Karpas-422 (cell line): ENCODE measurements at regions not wholly inside any gene's neighbourhood (a gene's known extent, or its start where the extent isn't known, plus 50 kb on each side); places are given as distances from the start of the nearest gene placed in this dataset.

Experiments
- DNase-seq: peaks from one replicate; pipeline ENCODE4 v3.0.0-alpha.2; 2015
- H2AFZ ChIP-seq: fragments of 200-600 bp; sonication (generic); 2 replicates; pipeline ENCODE4 v1.6.1; 2014; ENCODE audit warnings: antibody characterized with exemption, low read length, mixed read lengths
- H3K27ac ChIP-seq: fragments of 200-600 bp; sonication (generic); 2 replicates; pipeline ENCODE4 v1.5.1; 2014; ENCODE audit warnings: mild to moderate bottlenecking, low read length, moderate library complexity
- H3K27me3 ChIP-seq: fragments of 200-600 bp; sonication (generic); 2 replicates; pipeline ENCODE4 v1.6.1; 2014; ENCODE audit warnings: low read length, mixed read lengths
- H3K36me3 ChIP-seq: fragments of 200-600 bp; sonication (generic); 2 replicates; pipeline ENCODE4 v1.6.1; 2014; ENCODE audit warnings: low read length, mixed read lengths; ENCODE audit not compliant: insufficient read depth
- H3K4me1 ChIP-seq: fragments of 200-600 bp; sonication (generic); 2 replicates; pipeline ENCODE4 v1.6.1; 2014; ENCODE audit warnings: mild to moderate bottlenecking, low read length, mixed read lengths
- H3K4me2 ChIP-seq: fragments of 200-600 bp; sonication (generic); 2 replicates; pipeline ENCODE4 v1.6.1; 2014; ENCODE audit warnings: low read length, low read depth, mild to moderate bottlenecking; ENCODE audit not compliant: poor library complexity, severe bottlenecking
- H3K4me3 ChIP-seq: fragments of 200-600 bp; sonication (generic); 2 replicates; pipeline ENCODE4 v1.5.1; 2014; ENCODE audit warnings: mild to moderate bottlenecking, antibody characterized with exemption, low read length, mixed read lengths
- H3K79me2 ChIP-seq: fragments of 200-600 bp; sonication (generic); 2 replicates; pipeline ENCODE4 v1.6.1; 2014; ENCODE audit warnings: mild to moderate bottlenecking, low read length, mixed read lengths
- H3K9ac ChIP-seq: fragments of 200-600 bp; sonication (generic); 2 replicates; pipeline ENCODE4 v1.6.0; 2014; ENCODE audit warnings: low read length
- H3K9me2 ChIP-seq: fragments of 200-600 bp; sonication (generic), shearing (Covaris generic); replicated peaks from 2 replicates; pipeline ENCODE4 v1.6.0; 2014; ENCODE audit warnings: mild to moderate bottlenecking, low read length, moderate library complexity; ENCODE audit not compliant: insufficient read depth
- H3K9me3 ChIP-seq: fragments of 300-700, 200-600 bp; sonication (generic); 2 replicates; pipeline ENCODE4 v1.6.1; 2014; ENCODE audit warnings: low read length, mixed read lengths
- H4K20me1 ChIP-seq: fragments of 200-600 bp; sonication (generic); 2 replicates; pipeline ENCODE4 v1.6.1; 2014; ENCODE audit warnings: mild to moderate bottlenecking, antibody characterized with exemption, low read length, low read depth; ENCODE audit not compliant: insufficient read depth

GRCh38 chr13:106815545-106815944 lies 247.6 kb upstream of the ARGLU1 start:
- Histone ChIP-seq H2AFZ (no peak overlapping the region), H3K9me3 (peaks cover 7% of the 10 kb centered on the region; the same call in 1 of the 2 replicates), H3K4me1 (no peaks in the 10 kb centered on the region), H3K4me2 (no peak overlapping the region), H3K27me3 (no peaks in the 10 kb centered on the region), H3K9ac (no peak overlapping the region), H3K27ac (no peak overlapping the region), H3K79me2 (no peaks in the 10 kb centered on the region), H3K36me3 (no peaks in the 10 kb centered on the region), H3K9me2 (no peaks in the 10 kb centered on the region), H3K4me3 (no peak overlapping the region), H4K20me1 (no peaks in the 10 kb centered on the region)
- DNase-seq, result no peak

- DNase-seq, result no peak
- Histone ChIP-seq H3K9ac (no peak overlapping the region), H3K27me3 (no peaks in the 10 kb centered on the region), H2AFZ (no peak overlapping the region), H3K36me3 (no peaks in the 10 kb centered on the region), H3K27ac (no peak overlapping the region), H3K79me2 (no peaks in the 10 kb centered on the region), H3K4me1 (no peaks in the 10 kb centered on the region), H3K4me2 (no peak overlapping the region), H4K20me1 (no peaks in the 10 kb centered on the region), H3K4me3 (no peak overlapping the region), H3K9me3 (peaks cover 7% of the 10 kb centered on the region), H3K9me2 (no peaks in the 10 kb centered on the region)
Measured at GRCh38 chr13:106814463-106814862, 246.5 kb upstream of the ARGLU1 start.

DNA sequence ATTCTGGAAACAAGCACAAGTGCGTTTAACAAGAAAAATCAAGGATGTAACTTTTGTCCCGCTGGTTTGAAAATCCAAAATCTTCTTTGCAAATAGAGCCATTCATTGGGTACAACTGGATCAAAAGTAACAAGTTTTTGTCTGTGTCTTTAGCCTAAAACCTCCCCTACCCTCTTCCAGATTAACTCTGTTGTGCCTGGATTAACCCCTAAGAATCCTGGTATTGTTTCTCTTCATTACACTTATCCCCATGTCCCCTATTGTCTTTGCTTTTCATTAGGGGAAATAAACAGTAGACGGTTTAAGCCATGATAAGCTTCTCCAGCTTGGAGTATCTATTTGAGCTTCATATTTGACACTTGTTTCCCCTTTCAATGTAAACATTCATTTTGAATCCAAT lies 242.1 kb upstream of the ARGLU1 start:
- H2AFZ ChIP-seq, result no peak overlapping the region
- no peaks in the 10 kb centered on the region for H3K79me2 ChIP-seq
- no peak overlapping the region for H3K9ac ChIP-seq
- no peak overlapping the region for H3K4me3 ChIP-seq
- no peak for DNase-seq
- H3K36me3 ChIP-seq, result no peaks in the 10 kb centered on the region
- no peaks in the 10 kb centered on the region for H3K4me1 ChIP-seq
- H3K9me2 ChIP-seq, result no peaks in the 10 kb centered on the region
- H3K27ac ChIP-seq, result no peak overlapping the region
- no peaks in the 10 kb centered on the region for H3K27me3 ChIP-seq
- no peak overlapping the region for H3K4me2 ChIP-seq
- H3K9me3 ChIP-seq, result no peaks in the 10 kb centered on the region; the same call in none of the 2 replicates
- H4K20me1 ChIP-seq, result no peaks in the 10 kb centered on the region

DNA sequence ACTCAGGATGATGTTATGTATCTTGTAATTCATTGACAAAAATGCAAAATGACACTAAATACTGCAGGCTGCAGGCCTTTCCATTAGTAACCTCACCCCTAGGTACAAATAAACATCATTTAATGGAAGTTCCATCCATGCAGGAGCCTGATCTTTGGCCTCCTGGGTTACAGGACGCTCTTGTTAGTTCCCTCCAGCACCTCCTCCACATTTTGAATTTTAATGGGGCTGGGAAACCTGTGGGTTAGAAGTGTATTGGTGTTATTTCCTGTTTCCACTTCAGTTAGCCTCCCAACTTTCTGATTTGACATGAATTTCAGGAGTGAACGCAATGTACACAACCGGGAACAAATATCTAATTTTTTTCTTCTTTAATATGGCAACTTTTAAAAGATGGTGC lies 237.1 kb upstream of the ARGLU1 start:
- H2AFZ ChIP-seq, result no peak overlapping the region
- no peaks in the 10 kb centered on the region for H3K79me2 ChIP-seq
- H3K9ac ChIP-seq, result no peak overlapping the region
- H3K27ac ChIP-seq, result no peak overlapping the region
- H3K4me2 ChIP-seq, result no peak overlapping the region
- no peaks in the 10 kb centered on the region for H3K27me3 ChIP-seq
- H4K20me1 ChIP-seq, result no peaks in the 10 kb centered on the region
- no peaks in the 10 kb centered on the region; the same call in none of the 2 replicates for H3K9me3 ChIP-seq
- H3K36me3 ChIP-seq, result no peaks in the 10 kb centered on the region
- H3K4me3 ChIP-seq, result no peak overlapping the region
- H3K9me2 ChIP-seq, result no peaks in the 10 kb centered on the region
- no peaks in the 10 kb centered on the region for H3K4me1 ChIP-seq
- DNase-seq, result no peak

DNA sequence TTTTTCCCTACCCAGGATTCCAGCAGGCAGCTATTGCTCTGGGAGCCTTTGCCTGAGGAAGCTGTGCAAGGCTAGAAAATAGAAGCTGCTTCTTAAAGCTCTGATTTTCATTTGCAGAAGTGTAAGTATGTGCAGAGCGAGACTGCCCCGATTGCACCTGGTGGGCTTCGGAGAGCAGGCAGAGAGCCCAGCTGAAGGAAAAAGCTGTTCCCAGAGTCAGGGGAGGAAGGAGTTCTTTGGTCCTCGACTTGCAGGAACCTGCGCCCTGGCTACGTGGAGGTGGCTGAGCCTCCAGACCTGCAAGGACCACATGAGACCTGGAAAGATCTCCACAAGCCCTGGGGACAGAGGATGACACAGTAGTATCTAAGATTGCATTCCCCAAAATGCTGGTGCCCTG lies 235.0 kb upstream of the ARGLU1 start:
- no peaks in the 10 kb centered on the region for H3K4me1 ChIP-seq
- H3K27ac ChIP-seq, result no peak overlapping the region
- H3K9me3 ChIP-seq, result no peaks in the 10 kb centered on the region
- no peak overlapping the region for H3K4me2 ChIP-seq
- no peaks in the 10 kb centered on the region for H3K79me2 ChIP-seq
- no peaks in the 10 kb centered on the region for H3K27me3 ChIP-seq
- no peak overlapping the region for H3K4me3 ChIP-seq
- H3K9ac ChIP-seq, result no peak overlapping the region
- no peaks in the 10 kb centered on the region for H3K36me3 ChIP-seq
- no peaks in the 10 kb centered on the region for H4K20me1 ChIP-seq
- H3K9me2 ChIP-seq, result no peaks in the 10 kb centered on the region
- H2AFZ ChIP-seq, result no peak overlapping the region
- DNase-seq, result no peak

DNA sequence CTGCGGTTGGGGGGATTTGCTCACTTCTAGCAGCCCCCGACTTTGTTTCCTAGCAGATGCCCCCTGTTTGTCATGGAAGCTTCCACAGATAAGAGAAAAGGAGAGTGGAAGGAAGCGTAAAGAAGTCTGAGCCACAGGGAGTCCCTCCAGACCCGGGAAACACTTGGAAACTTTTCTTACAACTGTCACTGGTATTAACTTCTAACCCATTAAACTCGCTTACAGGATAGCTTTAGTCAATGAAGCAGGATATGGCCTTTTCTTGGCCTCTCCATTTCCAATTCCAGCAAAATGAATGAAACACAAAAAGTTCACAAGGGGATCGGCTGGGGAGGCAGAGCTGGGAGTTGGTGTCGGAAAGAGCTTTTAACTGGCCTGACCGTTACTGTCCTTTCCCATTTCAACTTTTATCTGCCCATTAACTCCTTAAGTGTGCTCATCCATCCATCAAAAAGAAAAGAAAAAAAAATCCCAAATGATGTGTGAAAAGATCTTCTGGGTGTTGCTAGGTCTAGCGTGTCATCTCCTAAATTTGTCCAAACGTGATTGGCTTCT lies 231.9 kb upstream of the ARGLU1 start:
- Histone ChIP-seq H3K9ac (no peak overlapping the region), H3K36me3 (no peaks in the 10 kb centered on the region), H3K79me2 (no peaks in the 10 kb centered on the region), H3K9me3 (no peaks in the 10 kb centered on the region), H4K20me1 (no peaks in the 10 kb centered on the region), H2AFZ (no peak overlapping the region), H3K27me3 (no peaks in the 10 kb centered on the region), H3K9me2 (no peaks in the 10 kb centered on the region), H3K4me2 (no peak overlapping the region), H3K4me3 (no peak overlapping the region), H3K4me1 (no peaks in the 10 kb centered on the region), H3K27ac (no peak overlapping the region)
- DNase-seq, result no peak

DNA sequence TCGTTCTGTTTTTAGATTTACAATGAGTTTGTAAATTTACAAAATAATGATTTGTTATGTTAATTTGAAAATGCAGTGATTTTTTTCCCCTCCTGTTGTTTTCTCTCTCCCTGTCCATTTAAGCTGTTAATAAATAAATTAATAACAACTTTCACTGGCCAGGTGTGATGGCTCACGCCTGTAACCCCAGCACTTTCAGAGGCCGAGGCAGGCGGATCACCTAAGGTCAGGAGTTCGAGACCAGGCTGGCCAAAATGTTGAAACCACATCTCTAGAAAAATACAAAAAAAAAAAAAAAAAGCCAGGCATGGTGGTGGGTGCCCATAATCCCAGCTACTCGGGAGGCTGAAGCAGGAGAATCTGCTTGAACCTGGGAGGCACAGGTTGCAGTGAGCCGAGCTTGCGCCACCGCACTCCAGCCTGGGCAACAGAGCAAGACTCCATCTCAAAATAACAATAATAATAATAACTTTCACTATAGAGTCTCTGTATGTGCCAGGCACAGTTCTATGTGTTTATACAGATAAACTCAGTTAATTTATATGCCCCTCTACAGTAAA lies 229.2 kb upstream of the ARGLU1 start:
- Histone ChIP-seq H4K20me1 (no peaks in the 10 kb centered on the region), H3K36me3 (no peaks in the 10 kb centered on the region), H3K9me2 (no peaks in the 10 kb centered on the region), H2AFZ (no peak overlapping the region), H3K27me3 (no peaks in the 10 kb centered on the region), H3K4me1 (no peaks in the 10 kb centered on the region), H3K79me2 (no peaks in the 10 kb centered on the region), H3K27ac (no peak overlapping the region), H3K4me2 (no peak overlapping the region), H3K4me3 (no peak overlapping the region), H3K9ac (no peak overlapping the region), H3K9me3 (no peaks in the 10 kb centered on the region)
- no peak for DNase-seq

GRCh38 chr13:106796280-106797047 lies 228.5 kb upstream of the ARGLU1 start:
- no peaks in the 10 kb centered on the region for H3K27me3 ChIP-seq
- H3K27ac ChIP-seq, result no peak overlapping the region
- no peak for DNase-seq
- no peak overlapping the region for H3K4me2 ChIP-seq
- H3K9ac ChIP-seq, result no peak overlapping the region
- H3K36me3 ChIP-seq, result no peaks in the 10 kb centered on the region
- no peaks in the 10 kb centered on the region for H3K4me1 ChIP-seq
- H3K4me3 ChIP-seq, result no peak overlapping the region
- no peaks in the 10 kb centered on the region for H3K79me2 ChIP-seq
- H3K9me3 ChIP-seq, result no peaks in the 10 kb centered on the region
- H2AFZ ChIP-seq, result no peak overlapping the region
- H3K9me2 ChIP-seq, result no peaks in the 10 kb centered on the region
- no peaks in the 10 kb centered on the region for H4K20me1 ChIP-seq
